ENCODE measurements at regions not wholly inside any gene's neighbourhood (a gene's known extent, or its start where the extent isn't known, plus 50 kb on each side); places are given as distances from the start of the nearest gene placed in this dataset.

- Histone ChIP-seq H3K79me2 (ENCODE audit: insufficient read depth, low read length) (no peaks in the 10 kb centered on the region), H4K20me1 (ENCODE audit: insufficient read depth) (no peaks in the 10 kb centered on the region), H3K9ac (ENCODE audit: low read length) (no peak overlapping the region), H3K4me3 (replicated peaks in 1 of 2; ENCODE audit: low read depth in 1 of 2, low read length in 2 of 2) (no peak overlapping the region), H3K27ac (ENCODE audit: low read depth, low read length) (no peak overlapping the region), H3K27me3 (ENCODE audit: insufficient read depth, low read length) (0 out of 2 replicates have a peak, but pooled peaks cover 6% of the 10 kb centered on the region), H3K36me3 (ENCODE audit: control insufficient read depth in 1 of 2, insufficient read depth in 2 of 2, low read length in 2 of 2) (no peaks in the 10 kb centered on the region), H3K4me2 (ENCODE audit: low read length) (no peak overlapping the region), H3K9me2 (ENCODE audit: insufficient read depth) (no peaks in the 10 kb centered on the region), H2AFZ (ENCODE audit: low read depth, low read length, poor library complexity, severe bottlenecking) (no peak overlapping the region), H3K4me1 (ENCODE audit: control insufficient read depth in 1 of 2, insufficient read depth in 2 of 2, low read length in 2 of 2) (no peaks in the 10 kb centered on the region), H3K9me3 (ENCODE audit: control insufficient read depth in 1 of 2, insufficient read depth in 1 of 2, low read depth in 1 of 2, low read length in 2 of 2) (no peaks in the 10 kb centered on the region)
- DNase-seq (ENCODE audit: low read depth, low spot score) (no peak), ATAC-seq (no peak)
- intact Hi-C loops (cut with micrococcal nuclease) = no loop called here
- no TSS peak for BruUV-seq (replicated peaks)
- CTCF ChIA-PET = no interaction called here
- TF ChIP-seq MAX (IDR thresholded peaks at IDR 0.05) (no peak), JUND (IDR thresholded peaks at IDR 0.05) (no peak), CBX3 (IDR thresholded peaks at IDR 0.05; ENCODE audit: low read depth) (no peak), TCF7L2 (IDR thresholded peaks at IDR 0.05; ENCODE audit: borderline replicate concordance, extremely low read depth, insufficient read depth, insufficient read length) (no peak), ZNF274 (IDR thresholded peaks at IDR 0.05; ENCODE audit: low read depth, low read length) (no peak), CTCF (IDR thresholded peaks at IDR 0.05 in 2 of 3, conservative IDR thresholded peaks at IDR 0.05 in 1 of 3; ENCODE audit: borderline replicate concordance in 1 of 3, insufficient read depth in 1 of 3, low read depth in 2 of 3, low read length in 2 of 3) (no peak), SRF (IDR thresholded peaks at IDR 0.05; ENCODE audit: low read depth) (no peak), POLR2AphosphoS5 (IDR thresholded peaks at IDR 0.05; ENCODE audit: low read depth, low read length) (no peak), ZBTB33 (IDR thresholded peaks at IDR 0.05; ENCODE audit: extremely low read depth, insufficient replicate concordance, low read length) (no peak), REST (IDR thresholded peaks at IDR 0.05; ENCODE audit: low read depth) (no peak), FOSL1 (IDR thresholded peaks at IDR 0.05; ENCODE audit: low read depth) (no peak), SIN3A (IDR thresholded peaks at IDR 0.05; ENCODE audit: low read depth) (no peak), CEBPB (IDR thresholded peaks at IDR 0.05; ENCODE audit: low read depth) (no peak), EZH2phosphoT487 (IDR thresholded peaks at IDR 0.05; ENCODE audit: borderline replicate concordance) (no peak), EZH2 (IDR thresholded peaks at IDR 0.05) (no peak), ELF1 (IDR thresholded peaks at IDR 0.05; ENCODE audit: borderline replicate concordance, low read depth) (no peak), RAD21 (IDR thresholded peaks at IDR 0.05; ENCODE audit: low read depth) (no peak), ZFX (IDR thresholded peaks at IDR 0.05) (no peak), ATF3 (IDR thresholded peaks at IDR 0.05) (no peak), EGR1 (IDR thresholded peaks at IDR 0.05; ENCODE audit: low read depth) (no peak)
- POLR2A ChIA-PET = no interaction called here
- RAD21 ChIA-PET (ENCODE audit: low non-redundant PET in 1 of 2, low total read pairs in 2 of 2, uncharacterized antibody in 2 of 2, unreplicated experiment in 2 of 2) = no interaction called here
These were observed 168.8 kb downstream of the RTP5 start for GRCh38 chr2:242038166-242038927.
